ENCODE measurements at regions not wholly inside any gene's neighbourhood (a gene's known extent, or its start where the extent isn't known, plus 50 kb on each side); places are given as distances from the start of the nearest gene placed in this dataset.

- CTCF ChIA-PET: interaction anchor here (2.9 to 3.2 kb wide), 4 partner anchors 11 to 377 kb away, joined by 14 to 21 read pairs (median 15); no protein-coding TSS in a partner anchor
- DNase-seq: no peak
- no peaks in the 10 kb centered on the region for H3K27me3 ChIP-seq (ENCODE audit: insufficient read depth)
- no peaks in the 10 kb centered on the region for H3K79me2 ChIP-seq (ENCODE audit: insufficient read depth)
- no peaks in the 10 kb centered on the region for H3K9me3 ChIP-seq
- H3K4me2 ChIP-seq: no peak overlapping the region
- no peak overlapping the region for H2AFZ ChIP-seq (ENCODE audit: low read depth)
- 83% methylated on average over 4 of the region's 8 CpGs for WGBS (ENCODE audit: low lambda C conversion rate)
- POLR2A ChIA-PET: no interaction called here
- no peak overlapping the region for H3K4me3 ChIP-seq (ENCODE audit: low read depth in 2 of 2, low read length in 1 of 2)
- H3K4me1 ChIP-seq (ENCODE audit: control insufficient read depth in 1 of 2, insufficient read depth in 2 of 2, low read depth in 1 of 2, low read length in 1 of 2): peaks cover 8 to 14% of the 10 kb centered on the region in 2 experiments; a peak in 1 of 4 replicates
- no peaks in the 10 kb centered on the region for H3F3A ChIP-seq (replicated peaks; ENCODE audit: insufficient read depth)
- no peaks in the 10 kb centered on the region for H3K36me3 ChIP-seq (replicated peaks in 1 of 2; ENCODE audit: control insufficient read depth in 1 of 2, insufficient read depth in 2 of 2, low read length in 1 of 2)
- TF ChIP-seq CTCF (IDR thresholded peaks at IDR 0.05) (no peak), MEF2A (IDR thresholded peaks at IDR 0.05; ENCODE audit: borderline replicate concordance, low read depth) (no peak), TCF12 (IDR thresholded peaks at IDR 0.05) (no peak), MAX (IDR thresholded peaks at IDR 0.05; ENCODE audit: low read depth) (no peak), RCOR1 (IDR thresholded peaks at IDR 0.05; ENCODE audit: low read length) (no peak), REST (IDR thresholded peaks at IDR 0.05; ENCODE audit: low read depth, low read length) (no peak), USF1 (IDR thresholded peaks at IDR 0.05; ENCODE audit: borderline replicate concordance, low read depth) (no peak), IRF3 (IDR thresholded peaks at IDR 0.05; ENCODE audit: low read depth, low read length) (no peak), ELF1 (IDR thresholded peaks at IDR 0.05) (no peak), NFIC (IDR thresholded peaks at IDR 0.05; ENCODE audit: borderline replicate concordance) (no peak), MXI1 (IDR thresholded peaks at IDR 0.05; ENCODE audit: low read depth, low read length) (no peak), TAF1 (IDR thresholded peaks at IDR 0.05; ENCODE audit: borderline replicate concordance, low read depth, low read length) (no peak), POLR2AphosphoS5 (IDR thresholded peaks at IDR 0.05; ENCODE audit: low read depth, low read length) (no peak), FOXM1 (IDR thresholded peaks at IDR 0.05; ENCODE audit: low read depth) (no peak), CHD2 (IDR thresholded peaks at IDR 0.05; ENCODE audit: low read length, partially characterized antibody) (no peak), GABPA (IDR thresholded peaks at IDR 0.05; ENCODE audit: low read depth) (no peak), GATA2 (CRISPR knock-in tag; IDR thresholded peaks at IDR 0.05) (no peak), NRF1 (IDR thresholded peaks at IDR 0.05; ENCODE audit: low read depth, low read length) (no peak), RXRA (IDR thresholded peaks at IDR 0.05; ENCODE audit: borderline replicate concordance, low read depth) (no peak), RFX5 (IDR thresholded peaks at IDR 0.05; ENCODE audit: low read length) (no peak)
- no peak overlapping the region for H3K9ac ChIP-seq
- no peaks in the 10 kb centered on the region for H4K20me1 ChIP-seq (ENCODE audit: insufficient read depth)
- H3K9me2 ChIP-seq: no peaks in the 10 kb centered on the region
- H3K27ac ChIP-seq (ENCODE audit: low read depth in 2 of 2, low read length in 1 of 2): no peak overlapping the region
These were observed 108.3 kb upstream of the SYT13 start for GRCh38 chr11:45394294-45395085.
